H1 (cell line): ENCODE measurements at regions not wholly inside any gene's neighbourhood (a gene's known extent, or its start where the extent isn't known, plus 50 kb on each side); places are given as distances from the start of the nearest gene placed in this dataset.

Source experiments
- BRCA1 ChIP-seq: IDR thresholded peaks from 2 replicates; pipeline ENCODE4 v1.6.1; 2012; ENCODE audit warnings: low read depth, low read length, improper control_type of control experiment
- CTCF ChIP-seq, 3 experiments: IDR thresholded peaks; 1 replicate in 2 of 3; 2 replicates in 1 of 3; pipeline versions ENCODE4 v1.5.1 to v1.6.1; 2011; ENCODE audit warnings: low read length in 3 of 3, mild to moderate bottlenecking in 3 of 3, inconsistent platforms in 2 of 3, low read depth in 1 of 3, moderate library complexity in 1 of 3; ENCODE audit not compliant: insufficient read depth in 1 of 3; ENCODE audit errors: control extremely low read depth in 1 of 3
- FOSL1 ChIP-seq: IDR thresholded peaks from 2 replicates; pipeline ENCODE4 v1.6.1; 2011; ENCODE audit warnings: mild to moderate bottlenecking, low read depth, low read length, moderate library complexity; ENCODE audit not compliant: insufficient read depth
- KDM4A ChIP-seq: IDR thresholded peaks from one replicate; pipeline ENCODE4 v1.7.1; 2012; ENCODE audit warnings: low read depth, mild to moderate bottlenecking, moderate library complexity, low read length, inconsistent platforms; ENCODE audit not compliant: severe bottlenecking
- MAX ChIP-seq: IDR thresholded peaks from 2 replicates; pipeline ENCODE4 v1.6.1; 2012; ENCODE audit warnings: inconsistent platforms
- NANOG ChIP-seq: IDR thresholded peaks from 2 replicates; pipeline ENCODE4 v1.6.1; 2011; ENCODE audit warnings: low read length, low read depth, mild to moderate bottlenecking, inconsistent platforms; ENCODE audit not compliant: insufficient read depth, poor library complexity, severe bottlenecking
- PHF8 ChIP-seq: fragments of 200-600 bp; sonication (generic); conservative IDR thresholded peaks from 2 replicates; pipeline ENCODE4 v1.7.1; 2012; ENCODE audit warnings: low read depth, mild to moderate bottlenecking, inconsistent platforms, low read length, moderate library complexity
- TF ChIP-seq, protein P1 (sequence below): fragments of 300-600 bp; sonication (generic); IDR thresholded peaks from 2 replicates; pipeline ENCODE4 v1.7.1; 2012; ENCODE audit warnings: low read length, moderate library complexity, mild to moderate bottlenecking, inconsistent platforms; ENCODE audit not compliant: insufficient replicate concordance

DNA sequence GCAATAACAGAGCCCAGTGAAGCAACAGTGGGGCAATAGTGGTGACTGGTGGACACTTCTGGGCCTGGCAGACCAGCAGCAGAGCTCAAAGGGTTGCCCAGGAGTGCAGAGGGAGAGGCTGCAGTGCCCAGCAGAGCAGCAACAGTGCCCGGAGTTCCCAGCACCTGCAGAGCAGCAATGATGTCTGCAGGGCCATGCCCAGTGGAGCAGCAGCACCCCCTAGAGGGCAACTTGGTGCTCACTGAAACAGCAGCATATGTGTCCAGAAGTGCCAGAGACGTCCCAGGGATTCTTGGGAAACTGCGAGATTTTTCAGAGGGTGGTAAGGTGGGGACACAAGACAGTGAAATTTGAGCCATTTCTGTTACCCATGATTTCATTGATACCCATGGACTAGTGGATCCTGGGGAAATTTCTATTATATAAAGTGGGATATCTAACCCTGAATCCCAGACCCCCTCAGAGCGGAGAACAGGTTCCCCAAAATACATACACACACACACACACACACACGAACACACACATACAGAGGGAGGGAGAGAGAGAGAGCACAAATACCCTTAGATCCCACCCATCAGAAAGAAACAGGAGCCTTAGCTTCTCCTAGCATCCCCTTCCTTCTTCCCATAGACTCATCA, 156.9 kb upstream of the GJB5 start (continued):
- TF ChIP-seq FOSL1 (no peak), PHF8 (no peak), NANOG (no peak), MAX (no peak), BRCA1 (no peak), CTCF (IDR thresholded peaks at IDR 0.05; ENCODE audit: control extremely low read depth in 1 of 3, insufficient read depth in 1 of 3, low read depth in 1 of 3, low read length in 3 of 3) (peak; percentile 89 to 97 (median 96)), KDM4A (no peak)
- TF ChIP-seq, protein P1, sequence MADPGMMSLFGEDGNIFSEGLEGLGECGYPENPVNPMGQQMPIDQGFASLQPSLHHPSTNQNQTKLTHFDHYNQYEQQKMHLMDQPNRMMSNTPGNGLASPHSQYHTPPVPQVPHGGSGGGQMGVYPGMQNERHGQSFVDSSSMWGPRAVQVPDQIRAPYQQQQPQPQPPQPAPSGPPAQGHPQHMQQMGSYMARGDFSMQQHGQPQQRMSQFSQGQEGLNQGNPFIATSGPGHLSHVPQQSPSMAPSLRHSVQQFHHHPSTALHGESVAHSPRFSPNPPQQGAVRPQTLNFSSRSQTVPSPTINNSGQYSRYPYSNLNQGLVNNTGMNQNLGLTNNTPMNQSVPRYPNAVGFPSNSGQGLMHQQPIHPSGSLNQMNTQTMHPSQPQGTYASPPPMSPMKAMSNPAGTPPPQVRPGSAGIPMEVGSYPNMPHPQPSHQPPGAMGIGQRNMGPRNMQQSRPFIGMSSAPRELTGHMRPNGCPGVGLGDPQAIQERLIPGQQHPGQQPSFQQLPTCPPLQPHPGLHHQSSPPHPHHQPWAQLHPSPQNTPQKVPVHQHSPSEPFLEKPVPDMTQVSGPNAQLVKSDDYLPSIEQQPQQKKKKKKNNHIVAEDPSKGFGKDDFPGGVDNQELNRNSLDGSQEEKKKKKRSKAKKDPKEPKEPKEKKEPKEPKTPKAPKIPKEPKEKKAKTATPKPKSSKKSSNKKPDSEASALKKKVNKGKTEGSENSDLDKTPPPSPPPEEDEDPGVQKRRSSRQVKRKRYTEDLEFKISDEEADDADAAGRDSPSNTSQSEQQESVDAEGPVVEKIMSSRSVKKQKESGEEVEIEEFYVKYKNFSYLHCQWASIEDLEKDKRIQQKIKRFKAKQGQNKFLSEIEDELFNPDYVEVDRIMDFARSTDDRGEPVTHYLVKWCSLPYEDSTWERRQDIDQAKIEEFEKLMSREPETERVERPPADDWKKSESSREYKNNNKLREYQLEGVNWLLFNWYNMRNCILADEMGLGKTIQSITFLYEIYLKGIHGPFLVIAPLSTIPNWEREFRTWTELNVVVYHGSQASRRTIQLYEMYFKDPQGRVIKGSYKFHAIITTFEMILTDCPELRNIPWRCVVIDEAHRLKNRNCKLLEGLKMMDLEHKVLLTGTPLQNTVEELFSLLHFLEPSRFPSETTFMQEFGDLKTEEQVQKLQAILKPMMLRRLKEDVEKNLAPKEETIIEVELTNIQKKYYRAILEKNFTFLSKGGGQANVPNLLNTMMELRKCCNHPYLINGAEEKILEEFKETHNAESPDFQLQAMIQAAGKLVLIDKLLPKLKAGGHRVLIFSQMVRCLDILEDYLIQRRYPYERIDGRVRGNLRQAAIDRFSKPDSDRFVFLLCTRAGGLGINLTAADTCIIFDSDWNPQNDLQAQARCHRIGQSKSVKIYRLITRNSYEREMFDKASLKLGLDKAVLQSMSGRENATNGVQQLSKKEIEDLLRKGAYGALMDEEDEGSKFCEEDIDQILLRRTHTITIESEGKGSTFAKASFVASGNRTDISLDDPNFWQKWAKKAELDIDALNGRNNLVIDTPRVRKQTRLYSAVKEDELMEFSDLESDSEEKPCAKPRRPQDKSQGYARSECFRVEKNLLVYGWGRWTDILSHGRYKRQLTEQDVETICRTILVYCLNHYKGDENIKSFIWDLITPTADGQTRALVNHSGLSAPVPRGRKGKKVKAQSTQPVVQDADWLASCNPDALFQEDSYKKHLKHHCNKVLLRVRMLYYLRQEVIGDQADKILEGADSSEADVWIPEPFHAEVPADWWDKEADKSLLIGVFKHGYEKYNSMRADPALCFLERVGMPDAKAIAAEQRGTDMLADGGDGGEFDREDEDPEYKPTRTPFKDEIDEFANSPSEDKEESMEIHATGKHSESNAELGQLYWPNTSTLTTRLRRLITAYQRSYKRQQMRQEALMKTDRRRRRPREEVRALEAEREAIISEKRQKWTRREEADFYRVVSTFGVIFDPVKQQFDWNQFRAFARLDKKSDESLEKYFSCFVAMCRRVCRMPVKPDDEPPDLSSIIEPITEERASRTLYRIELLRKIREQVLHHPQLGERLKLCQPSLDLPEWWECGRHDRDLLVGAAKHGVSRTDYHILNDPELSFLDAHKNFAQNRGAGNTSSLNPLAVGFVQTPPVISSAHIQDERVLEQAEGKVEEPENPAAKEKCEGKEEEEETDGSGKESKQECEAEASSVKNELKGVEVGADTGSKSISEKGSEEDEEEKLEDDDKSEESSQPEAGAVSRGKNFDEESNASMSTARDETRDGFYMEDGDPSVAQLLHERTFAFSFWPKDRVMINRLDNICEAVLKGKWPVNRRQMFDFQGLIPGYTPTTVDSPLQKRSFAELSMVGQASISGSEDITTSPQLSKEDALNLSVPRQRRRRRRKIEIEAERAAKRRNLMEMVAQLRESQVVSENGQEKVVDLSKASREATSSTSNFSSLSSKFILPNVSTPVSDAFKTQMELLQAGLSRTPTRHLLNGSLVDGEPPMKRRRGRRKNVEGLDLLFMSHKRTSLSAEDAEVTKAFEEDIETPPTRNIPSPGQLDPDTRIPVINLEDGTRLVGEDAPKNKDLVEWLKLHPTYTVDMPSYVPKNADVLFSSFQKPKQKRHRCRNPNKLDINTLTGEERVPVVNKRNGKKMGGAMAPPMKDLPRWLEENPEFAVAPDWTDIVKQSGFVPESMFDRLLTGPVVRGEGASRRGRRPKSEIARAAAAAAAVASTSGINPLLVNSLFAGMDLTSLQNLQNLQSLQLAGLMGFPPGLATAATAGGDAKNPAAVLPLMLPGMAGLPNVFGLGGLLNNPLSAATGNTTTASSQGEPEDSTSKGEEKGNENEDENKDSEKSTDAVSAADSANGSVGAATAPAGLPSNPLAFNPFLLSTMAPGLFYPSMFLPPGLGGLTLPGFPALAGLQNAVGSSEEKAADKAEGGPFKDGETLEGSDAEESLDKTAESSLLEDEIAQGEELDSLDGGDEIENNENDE: no peak
